ENCODE measurements at regions not wholly inside any gene's neighbourhood (a gene's known extent, or its start where the extent isn't known, plus 50 kb on each side); places are given as distances from the start of the nearest gene placed in this dataset.

GRCh38 chr13:103287659-103288058 is 221.4 kb upstream of the SLC10A2 start:
- no peak for DNase-seq

- peak in 1 of 2 donors; percentile 53 for DNase-seq
Measured at GRCh38 chr13:103284466-103284865, 218.2 kb upstream of the SLC10A2 start.

- DNase-seq, result no peak
Measured at GRCh38 chr13:103283451-103283820, 217.2 kb upstream of the SLC10A2 start.

GRCh38 chr13:103282571-103283450 is 216.6 kb upstream of the SLC10A2 start:
- no peak for DNase-seq

GRCh38 chr13:103277959-103278694 is 211.9 kb upstream of the SLC10A2 start:
- no peak for DNase-seq

GRCh38 chr13:103276775-103277498 is 210.7 kb upstream of the SLC10A2 start:
- no peak for DNase-seq

DNA sequence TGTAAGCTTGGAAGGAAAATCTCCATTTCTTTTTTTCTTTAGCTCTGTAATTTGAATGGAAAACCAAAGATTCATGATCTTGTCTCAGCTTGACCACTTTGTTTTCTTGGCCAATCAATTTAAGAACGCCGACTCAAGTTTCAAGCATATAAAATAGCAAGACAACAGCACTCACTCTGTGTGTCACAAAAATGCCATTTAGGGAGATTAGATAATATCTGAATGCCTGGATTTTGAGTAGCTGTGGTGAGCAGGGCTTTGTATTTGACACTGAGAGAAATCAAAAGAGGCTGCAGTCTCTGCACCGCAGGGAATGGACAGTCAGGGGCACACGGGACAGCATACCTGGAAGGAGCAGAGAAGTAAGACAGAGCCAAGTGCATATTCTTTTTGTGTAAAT is 209.5 kb upstream of the SLC10A2 start:
- DNase-seq, result no peak

GRCh38 chr13:103275081-103275480 is 208.9 kb upstream of the SLC10A2 start:
- no peak for DNase-seq

GRCh38 chr13:103273825-103274224 is 207.6 kb upstream of the SLC10A2 start:
- DNase-seq, result no peak

DNA sequence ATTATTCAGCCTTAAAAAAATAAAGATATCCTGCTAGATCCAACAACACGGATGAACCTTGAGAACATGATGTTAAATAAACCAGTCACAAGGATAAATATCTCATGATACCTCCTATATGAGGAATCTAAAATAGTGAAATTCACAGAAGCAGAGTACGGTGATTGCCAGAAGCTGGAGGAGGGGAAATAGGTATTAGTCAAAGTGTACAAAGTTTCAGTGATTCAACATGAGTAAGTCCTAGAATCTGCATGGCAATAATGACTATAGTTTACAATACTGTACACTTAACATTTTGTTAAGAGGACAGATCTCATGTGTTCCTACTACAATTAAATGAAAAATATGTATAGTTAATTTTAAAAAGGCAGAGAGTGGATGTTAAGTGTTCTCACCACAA is 206.6 kb upstream of the SLC10A2 start:
- no peak for DNase-seq

DNA sequence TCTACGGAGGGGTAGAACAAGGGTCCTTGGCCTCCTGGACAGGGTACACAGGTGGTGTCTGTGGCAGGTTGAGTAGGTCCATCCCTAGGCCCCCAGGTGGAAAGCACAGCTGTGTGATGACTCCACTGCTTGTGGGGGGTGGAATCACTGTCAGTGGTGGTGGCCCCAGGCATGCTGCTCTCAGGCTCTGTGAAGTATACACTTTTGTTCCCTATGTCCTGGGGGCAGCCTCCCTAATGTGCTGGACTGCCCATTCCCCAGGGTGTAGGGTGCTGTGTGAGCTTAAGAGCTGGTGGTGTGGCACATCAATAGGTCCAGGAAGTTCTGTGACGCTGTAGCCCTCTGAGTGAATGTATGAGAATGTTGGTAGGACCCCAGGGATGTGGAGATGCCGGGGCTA is 197.2 kb upstream of the SLC10A2 start:
- no peak for DNase-seq

GRCh38 chr13:103255587-103256301 is 189.5 kb upstream of the SLC10A2 start:
- no peak for DNase-seq

GRCh38 chr13:103250071-103250470 is 183.9 kb upstream of the SLC10A2 start:
- DNase-seq, result no peak

DNA sequence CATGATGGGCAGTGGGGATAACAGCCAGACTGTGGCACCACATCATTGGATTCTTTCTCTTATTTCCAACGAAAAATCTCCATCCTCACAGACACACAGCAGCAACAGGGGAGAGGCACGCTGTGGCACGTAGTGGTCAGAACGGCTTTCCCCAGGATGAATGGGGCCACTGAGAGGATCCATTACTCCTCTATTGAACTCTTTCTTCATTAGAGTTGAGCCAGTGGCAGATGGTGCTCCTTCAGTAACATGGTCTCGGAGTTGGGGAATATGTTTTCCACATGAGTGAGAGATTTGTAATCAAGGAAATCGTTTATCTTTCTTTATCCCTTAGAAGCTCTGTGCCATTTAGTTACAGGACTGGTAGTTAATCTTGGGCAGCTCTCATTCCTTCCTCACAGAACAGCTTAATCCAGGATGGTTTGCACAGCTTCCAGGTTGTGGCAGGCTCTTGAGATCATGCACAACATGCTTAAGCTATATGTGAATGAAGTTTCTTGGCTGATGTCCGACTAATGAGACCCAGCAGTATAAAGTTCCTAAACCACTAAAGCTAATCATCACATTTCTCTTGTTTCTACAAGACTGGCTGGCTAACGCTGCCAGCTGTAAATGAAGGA is 180.5 kb upstream of the SLC10A2 start:
- DNase-seq, result no peak

DNA sequence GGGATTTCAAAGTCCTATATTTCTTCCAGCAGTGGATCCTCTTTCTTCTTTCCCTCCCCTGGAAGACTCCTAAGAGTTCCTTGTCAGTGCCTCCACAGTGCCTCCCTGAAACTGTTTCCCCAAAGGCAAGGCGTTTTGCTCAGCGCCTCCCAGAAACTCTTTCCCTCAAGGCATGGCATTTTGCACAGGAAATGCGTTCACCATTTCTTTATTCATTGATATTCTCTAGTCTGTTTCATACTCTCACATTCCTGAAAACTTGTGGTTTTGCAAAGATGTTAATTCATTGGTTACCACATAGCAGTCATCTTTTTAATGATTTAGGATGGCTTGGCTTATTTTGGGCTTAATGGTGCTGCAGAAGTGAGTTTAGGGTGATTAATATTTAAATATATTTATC is 177.3 kb upstream of the SLC10A2 start:
- no peak for DNase-seq

GRCh38 chr13:103238441-103238840 is 172.2 kb upstream of the SLC10A2 start:
- DNase-seq, result no peak

- no peak for DNase-seq
Measured at GRCh38 chr13:103236213-103236612, 170.0 kb upstream of the SLC10A2 start.

DNA sequence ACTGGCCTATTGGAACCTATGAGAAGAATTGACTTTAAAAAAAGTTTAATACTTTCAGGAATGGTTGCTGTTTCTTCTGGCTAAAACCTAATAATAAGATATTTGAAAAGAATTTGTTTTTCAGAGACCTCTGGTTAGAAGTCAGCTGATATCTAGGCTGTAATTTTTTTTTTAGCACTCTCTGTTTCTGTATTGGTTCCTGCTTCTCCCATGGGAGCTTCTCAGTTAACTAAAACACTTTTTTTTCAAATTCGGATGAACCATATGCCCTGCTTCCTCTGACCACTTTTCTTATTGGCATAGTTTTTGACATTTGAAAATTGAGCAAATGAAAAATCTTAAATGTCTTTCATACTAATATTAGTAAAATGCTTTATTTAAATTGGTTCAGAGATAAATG is 163.5 kb upstream of the SLC10A2 start:
- DNase-seq, result no peak

DNA sequence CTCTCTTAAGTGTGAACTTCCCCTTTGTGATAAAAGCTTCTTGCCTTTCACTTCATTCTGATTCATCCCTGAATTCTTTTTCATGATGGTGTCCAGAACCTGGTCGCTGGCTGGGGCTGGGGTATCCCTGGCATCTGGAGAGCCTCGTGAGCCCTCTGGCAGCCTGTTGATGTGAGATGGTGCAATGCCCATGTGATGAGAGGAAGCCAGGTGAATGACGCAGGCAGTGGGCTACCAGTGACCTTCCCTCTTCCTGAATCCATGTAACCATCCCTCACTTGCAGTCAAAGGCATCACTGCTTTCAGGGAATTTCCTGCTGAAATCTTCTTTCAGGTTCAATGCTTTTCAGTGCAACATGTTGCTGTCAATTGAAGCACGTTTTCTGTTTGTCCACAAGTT is 158.6 kb upstream of the SLC10A2 start:
- DNase-seq, result no peak

GRCh38 chr13:103222683-103223082 is 156.5 kb upstream of the SLC10A2 start:
- no peak for DNase-seq

GRCh38 chr13:103218253-103218652 is 152.0 kb upstream of the SLC10A2 start:
- DNase-seq, result no peak

Measured in right lung (tissue), 2 donors.